Activated B cell treated with CpG ODN at 0.5 μM for 24 hours (primary cell): ENCODE measurements at regions not wholly inside any gene's neighbourhood (a gene's known extent, or its start where the extent isn't known, plus 50 kb on each side); places are given as distances from the start of the nearest gene placed in this dataset.

Experiments
- ATAC-seq: fragments of 200-7000 bp; cut with Tn5 transposase; one replicate; pipeline ENCODE4 v1.10.0; 2021; ENCODE audit warnings: low read depth, mild to moderate bottlenecking, moderate library complexity
- CTCF ChIA-PET: fragments of 350-600 bp; sonication (Branson Sonifier 250); formaldehyde crosslinking; loops from one replicate; lab custom pipeline; 2021; ENCODE audit warnings: antibody characterized with exemption; lab: Charles Lee
- POLR2A ChIA-PET: fragments of 350-600 bp; sonication (Branson Sonifier 250); formaldehyde crosslinking; loops from one replicate; lab custom pipeline; 2021; ENCODE audit warnings: antibody characterized with exemption; lab: Charles Lee
- DNase-seq: peaks from one replicate; pipeline ENCODE4 v3.0.0; 2022
- H3K27ac Mint-ChIP-seq: one replicate; pipeline ENCODE4 v1.8.0; 2020; ENCODE audit warnings: mixed read lengths
- H3K27me3 Mint-ChIP-seq: one replicate; pipeline ENCODE4 v1.8.0; 2021; ENCODE audit warnings: mixed read lengths
- H3K36me3 Mint-ChIP-seq: one replicate; pipeline ENCODE4 v1.8.0; 2021; ENCODE audit warnings: low read depth, mixed read lengths
- H3K4me1 Mint-ChIP-seq: one replicate; pipeline ENCODE4 v1.8.0; 2021; ENCODE audit warnings: mixed read lengths
- H3K4me3 Mint-ChIP-seq: one replicate; pipeline ENCODE4 v1.8.0; 2020; ENCODE audit warnings: mild to moderate bottlenecking, mixed read lengths
- H3K9me3 Mint-ChIP-seq: one replicate; pipeline ENCODE4 v1.8.0; 2020; ENCODE audit warnings: mixed read lengths
- intact Hi-C: fragments of 100-400 bp; cut with micrococcal nuclease; formaldehyde crosslinking; loops from one replicate; pipeline ENCODE4 v1.15.1; 2024
- TF ChIP-seq, protein P1 (sequence below): fragments of 200-600 bp; IDR thresholded peaks from one replicate; pipeline ENCODE4 v1.8.0; 2022; ENCODE audit warnings: antibody characterized with exemption, mild to moderate bottlenecking

DNA sequence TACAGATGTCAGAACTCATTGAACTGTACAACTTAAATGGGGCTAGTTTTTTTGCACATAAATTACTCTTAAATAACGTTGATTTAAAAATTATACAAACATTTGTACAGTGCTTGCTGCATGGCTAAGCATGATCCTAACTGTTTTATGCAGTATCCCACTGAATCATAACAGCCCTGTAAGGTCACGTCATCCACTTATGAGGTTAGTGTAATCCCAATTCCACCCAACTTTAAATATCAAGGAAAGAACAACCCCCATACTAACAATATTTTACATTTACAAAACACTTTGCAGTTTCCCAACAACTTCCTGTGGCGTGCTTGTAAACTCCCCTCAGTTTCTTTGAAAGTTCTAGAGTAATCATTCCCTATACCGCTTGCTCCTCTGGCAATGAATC lies 190.1 kb upstream of the SALL1 start:
- ChIA-PET POLR2A (no interaction called here), CTCF (no interaction called here)
- ATAC-seq (no peak), DNase-seq (no peak)
- Mint-ChIP-seq H3K9me3 (peaks cover 3% of the 10 kb centered on the region), H3K36me3 (no peaks in the 10 kb centered on the region), H3K4me3 (no peak overlapping the region), H3K27me3 (no peaks in the 10 kb centered on the region), H3K4me1 (no peaks in the 10 kb centered on the region), H3K27ac (no peak overlapping the region)
- intact Hi-C loops = no loop called here
- TF ChIP-seq, protein P1, sequence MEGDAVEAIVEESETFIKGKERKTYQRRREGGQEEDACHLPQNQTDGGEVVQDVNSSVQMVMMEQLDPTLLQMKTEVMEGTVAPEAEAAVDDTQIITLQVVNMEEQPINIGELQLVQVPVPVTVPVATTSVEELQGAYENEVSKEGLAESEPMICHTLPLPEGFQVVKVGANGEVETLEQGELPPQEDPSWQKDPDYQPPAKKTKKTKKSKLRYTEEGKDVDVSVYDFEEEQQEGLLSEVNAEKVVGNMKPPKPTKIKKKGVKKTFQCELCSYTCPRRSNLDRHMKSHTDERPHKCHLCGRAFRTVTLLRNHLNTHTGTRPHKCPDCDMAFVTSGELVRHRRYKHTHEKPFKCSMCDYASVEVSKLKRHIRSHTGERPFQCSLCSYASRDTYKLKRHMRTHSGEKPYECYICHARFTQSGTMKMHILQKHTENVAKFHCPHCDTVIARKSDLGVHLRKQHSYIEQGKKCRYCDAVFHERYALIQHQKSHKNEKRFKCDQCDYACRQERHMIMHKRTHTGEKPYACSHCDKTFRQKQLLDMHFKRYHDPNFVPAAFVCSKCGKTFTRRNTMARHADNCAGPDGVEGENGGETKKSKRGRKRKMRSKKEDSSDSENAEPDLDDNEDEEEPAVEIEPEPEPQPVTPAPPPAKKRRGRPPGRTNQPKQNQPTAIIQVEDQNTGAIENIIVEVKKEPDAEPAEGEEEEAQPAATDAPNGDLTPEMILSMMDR = no peak

DNA sequence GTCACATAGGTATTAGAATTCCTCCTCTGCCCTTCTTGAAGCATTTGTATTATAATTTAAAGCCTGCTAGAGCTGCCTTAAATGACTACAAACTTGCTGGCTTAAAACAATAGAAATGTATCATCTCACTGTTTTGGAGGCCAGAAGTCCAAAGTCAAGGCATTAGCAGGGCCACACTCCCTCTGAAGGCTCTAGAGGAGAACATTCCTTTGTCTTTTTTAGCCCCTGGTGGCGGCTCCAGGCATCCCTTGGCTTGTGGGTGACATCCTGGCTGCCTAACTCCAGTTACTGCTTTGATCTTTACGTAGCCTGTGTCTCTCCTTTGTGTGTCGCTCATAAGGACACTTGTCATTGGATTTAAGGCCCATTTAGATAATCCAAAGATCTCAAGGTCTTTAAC lies 186.6 kb upstream of the SALL1 start:
- H3K27me3 Mint-ChIP-seq = no peaks in the 10 kb centered on the region
- POLR2A ChIA-PET = no interaction called here
- DNase-seq (no peak), ATAC-seq (no peak)
- H3K4me1 Mint-ChIP-seq = no peaks in the 10 kb centered on the region
- intact Hi-C loops = no loop called here
- no peaks in the 10 kb centered on the region for H3K36me3 Mint-ChIP-seq
- peaks cover 3% of the 10 kb centered on the region for H3K9me3 Mint-ChIP-seq
- no peak overlapping the region for H3K27ac Mint-ChIP-seq
- TF ChIP-seq, protein P1 = no peak
- CTCF ChIA-PET = no interaction called here
- H3K4me3 Mint-ChIP-seq = no peak overlapping the region

DNA sequence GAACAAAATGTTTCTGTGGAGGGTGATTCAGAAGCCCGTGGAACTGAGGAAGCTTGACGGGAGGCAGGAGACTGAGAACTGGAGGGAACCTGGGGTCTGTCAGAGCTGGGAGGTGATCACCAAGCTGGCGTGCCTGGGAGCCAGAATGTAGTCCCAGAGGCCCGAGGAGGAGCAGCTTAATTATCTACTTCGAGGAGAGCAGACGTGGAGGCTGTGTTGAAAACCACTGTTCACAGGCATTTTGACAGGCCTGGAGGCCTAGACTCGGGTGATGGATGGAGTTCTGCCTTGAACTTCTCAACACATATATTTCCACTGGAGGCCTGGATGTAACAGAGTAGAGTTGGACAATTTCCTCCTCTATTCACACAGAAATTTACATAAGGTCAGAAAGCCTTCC lies 177.7 kb upstream of the SALL1 start:
- ChIA-PET CTCF (no interaction called here), POLR2A (no interaction called here)
- DNase-seq = no peak
- H3K27ac Mint-ChIP-seq = no peak overlapping the region
- no peaks in the 10 kb centered on the region for H3K36me3 Mint-ChIP-seq
- H3K9me3 Mint-ChIP-seq = no peaks in the 10 kb centered on the region
- TF ChIP-seq, protein P1 = no peak
- intact Hi-C loops = no loop called here
- no peaks in the 10 kb centered on the region for H3K4me1 Mint-ChIP-seq
- H3K27me3 Mint-ChIP-seq = no peaks in the 10 kb centered on the region
- ATAC-seq = no peak
- H3K4me3 Mint-ChIP-seq = no peak overlapping the region

DNA sequence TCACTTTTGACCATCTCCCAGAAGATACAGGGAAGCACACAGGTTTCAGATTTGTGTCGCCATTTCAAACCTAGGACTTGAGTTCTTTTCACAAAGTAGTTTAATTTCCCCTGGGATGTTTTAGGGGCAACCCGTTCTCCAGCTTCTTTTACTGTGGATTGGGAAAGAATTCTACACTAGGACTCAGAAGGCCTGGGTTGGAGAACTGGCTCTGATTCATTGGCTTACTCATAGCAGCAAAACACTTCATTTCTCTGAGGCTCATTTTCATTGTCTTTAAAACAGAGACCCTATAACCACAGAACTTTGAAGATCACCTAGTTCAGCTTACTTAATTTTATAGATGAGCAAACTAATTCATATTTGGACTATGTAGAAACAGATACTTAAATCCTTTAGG lies 175.9 kb upstream of the SALL1 start:
- TF ChIP-seq, protein P1 = no peak
- no peak overlapping the region for H3K27ac Mint-ChIP-seq
- no peaks in the 10 kb centered on the region for H3K9me3 Mint-ChIP-seq
- ChIA-PET CTCF (interaction anchor here (0.8 kb wide), 1 partner anchor 40 kb away, joined by 3 read pairs; no protein-coding TSS in a partner anchor), POLR2A (no interaction called here)
- no peak overlapping the region for H3K4me3 Mint-ChIP-seq
- H3K36me3 Mint-ChIP-seq = no peaks in the 10 kb centered on the region
- ATAC-seq = no peak
- no peaks in the 10 kb centered on the region for H3K4me1 Mint-ChIP-seq
- intact Hi-C loops = no loop called here
- no peaks in the 10 kb centered on the region for H3K27me3 Mint-ChIP-seq
- DNase-seq = no peak

DNA sequence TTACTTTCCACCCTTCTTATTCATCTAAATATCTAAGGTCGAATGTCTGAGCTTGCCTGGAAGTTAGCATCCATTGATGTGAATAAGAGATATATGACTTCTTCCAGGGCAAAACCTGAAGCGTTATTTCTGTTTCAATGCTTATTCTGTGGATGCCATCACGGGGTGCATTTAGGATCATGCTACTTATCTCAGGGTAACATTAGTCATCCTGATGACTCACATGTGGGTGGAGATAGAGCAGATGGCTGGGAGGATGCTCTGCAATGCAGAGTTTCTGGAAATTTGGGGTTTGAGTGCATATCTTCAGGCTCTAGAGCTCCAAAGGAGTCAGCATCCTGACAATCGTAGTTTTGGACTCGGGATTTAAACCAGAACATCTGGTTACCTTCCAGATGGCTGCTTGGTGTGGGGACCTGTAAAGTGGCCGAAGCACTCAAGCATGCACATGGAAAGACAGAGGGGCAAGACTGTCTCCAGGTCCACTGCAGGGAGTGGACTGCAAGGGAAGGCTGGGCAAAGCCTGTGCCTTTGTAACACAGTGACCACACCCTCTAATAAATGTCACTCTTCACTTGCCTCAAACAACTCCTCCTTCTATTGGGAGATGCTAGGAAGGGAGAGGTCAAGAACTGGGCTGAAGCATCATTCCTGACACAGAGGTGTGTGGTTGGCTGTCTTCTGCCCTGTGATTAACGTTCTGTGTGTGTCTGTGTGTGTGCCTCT lies 175.2 kb upstream of the SALL1 start:
- DNase-seq (no peak), ATAC-seq (no peak)
- intact Hi-C loops = no loop called here
- Mint-ChIP-seq H3K9me3 (no peaks in the 10 kb centered on the region), H3K4me3 (no peak overlapping the region), H3K4me1 (no peaks in the 10 kb centered on the region), H3K27ac (no peak overlapping the region), H3K36me3 (no peaks in the 10 kb centered on the region), H3K27me3 (no peaks in the 10 kb centered on the region)
- TF ChIP-seq, protein P1 = no peak
- ChIA-PET CTCF (no interaction called here), POLR2A (no interaction called here)
